ENCODE measurements at regions not wholly inside any gene's neighbourhood (a gene's known extent, or its start where the extent isn't known, plus 50 kb on each side); places are given as distances from the start of the nearest gene placed in this dataset.
"Not testable (repeated sequence)": the region's sequence is repeated elsewhere in the genome, so short reads cannot be mapped to it uniquely, and the experiment has no call there.

DNA sequence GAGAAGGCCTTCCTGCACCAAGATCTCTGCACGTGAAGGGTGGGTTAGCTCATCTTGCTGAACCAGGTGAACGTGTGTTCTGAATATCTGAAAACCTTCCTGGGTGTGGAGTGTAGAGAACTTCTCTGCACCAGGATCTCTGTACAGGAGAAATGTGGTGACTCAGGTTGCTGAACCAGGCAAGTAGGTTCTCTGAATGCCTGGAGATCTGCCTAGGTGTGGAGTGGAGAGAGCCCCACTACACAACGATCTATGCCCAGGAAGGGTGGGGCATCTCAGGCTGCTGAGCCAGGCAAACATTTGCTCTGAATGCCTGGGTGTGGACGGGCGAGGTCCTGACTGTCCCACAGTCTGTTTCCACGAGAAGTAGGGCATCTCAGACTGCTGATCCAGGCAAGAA lies 1002.3 kb upstream of the KCND2 start:
- DNase-seq (ENCODE audit: low spot score) = no peak

DNA sequence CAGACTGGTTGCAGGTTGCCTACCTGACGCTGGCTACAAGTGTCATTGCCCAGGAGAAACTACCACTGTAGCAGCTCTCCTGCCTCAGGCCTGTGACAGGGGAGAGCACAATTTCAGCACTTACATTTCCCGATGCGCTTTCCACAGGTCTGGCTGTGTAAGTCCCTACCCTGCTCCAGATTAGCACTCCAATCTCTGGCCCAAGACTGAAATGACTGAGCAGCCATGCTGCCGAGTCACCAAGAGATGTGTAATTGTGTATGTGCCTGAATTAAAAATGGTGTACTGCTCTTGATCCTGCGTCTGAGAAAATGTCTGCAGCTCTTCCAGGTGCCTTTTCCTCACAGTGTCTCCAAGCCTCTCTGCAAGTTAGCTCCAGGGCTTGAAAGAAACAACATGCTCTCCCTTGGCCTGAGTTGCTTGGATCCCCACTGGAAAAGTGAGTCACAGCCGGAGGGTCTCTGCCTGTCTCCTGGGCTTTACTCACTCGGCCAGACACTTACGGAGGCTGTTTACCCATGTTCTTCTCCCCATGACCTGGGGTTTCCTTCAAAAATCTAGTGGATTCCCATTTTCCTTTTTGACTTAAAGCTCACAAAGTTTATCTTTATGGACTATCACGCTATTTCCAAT lies 1001.7 kb upstream of the KCND2 start:
- DNase-seq (ENCODE audit: low spot score) = no peak

DNA sequence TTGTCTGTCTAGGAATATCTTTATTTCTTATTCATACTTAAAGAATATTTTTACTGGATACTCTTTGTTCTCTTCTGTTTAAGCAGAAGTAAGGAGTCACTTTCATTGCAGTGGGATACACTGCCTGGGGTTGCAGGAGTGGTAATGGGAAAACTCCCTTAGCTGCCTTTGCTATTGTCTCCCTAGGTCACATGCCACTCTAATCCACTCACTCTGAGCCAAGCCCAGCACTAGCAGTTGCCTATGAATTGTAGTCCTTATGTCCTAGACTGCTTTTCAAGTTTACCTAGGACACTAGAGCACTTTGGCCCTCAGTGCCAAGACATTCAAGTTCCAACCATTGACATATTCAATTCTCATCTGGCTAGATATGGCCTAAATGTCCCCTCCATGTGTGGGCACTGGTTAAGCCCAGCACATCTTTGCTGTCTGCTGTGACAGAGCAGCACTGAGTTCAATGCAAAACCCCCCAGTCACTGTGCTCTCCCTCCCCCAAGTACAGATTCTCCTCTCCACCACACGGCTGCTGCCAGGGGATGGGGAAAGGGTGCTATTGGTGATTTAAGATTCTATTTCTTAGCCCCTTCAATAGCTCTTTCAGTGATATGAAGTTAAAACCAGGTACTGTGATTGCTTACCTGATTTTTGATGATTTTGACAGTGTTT lies 991.7 kb upstream of the KCND2 start:
- no peak for DNase-seq (ENCODE audit: low spot score)

DNA sequence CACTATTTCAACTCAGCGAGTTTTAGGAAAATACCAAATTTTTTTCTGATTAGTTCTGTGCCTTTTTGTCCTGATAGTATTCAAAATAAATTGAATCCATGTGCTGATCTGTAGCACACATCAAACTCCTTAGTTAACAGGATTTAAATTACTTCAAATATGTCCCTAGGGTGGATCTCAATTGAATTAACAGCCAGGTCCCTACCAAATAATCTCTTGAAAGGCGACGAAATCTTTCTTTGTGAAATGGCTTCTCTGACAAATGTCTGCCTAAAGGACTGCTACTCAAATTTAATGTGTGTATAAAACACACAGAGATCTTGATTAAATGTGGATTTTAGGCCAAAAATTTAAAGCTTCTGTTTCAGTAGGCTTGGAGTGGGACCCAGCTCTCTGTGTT lies 989.6 kb upstream of the KCND2 start:
- DNase-seq (ENCODE audit: low spot score) = no peak

DNA sequence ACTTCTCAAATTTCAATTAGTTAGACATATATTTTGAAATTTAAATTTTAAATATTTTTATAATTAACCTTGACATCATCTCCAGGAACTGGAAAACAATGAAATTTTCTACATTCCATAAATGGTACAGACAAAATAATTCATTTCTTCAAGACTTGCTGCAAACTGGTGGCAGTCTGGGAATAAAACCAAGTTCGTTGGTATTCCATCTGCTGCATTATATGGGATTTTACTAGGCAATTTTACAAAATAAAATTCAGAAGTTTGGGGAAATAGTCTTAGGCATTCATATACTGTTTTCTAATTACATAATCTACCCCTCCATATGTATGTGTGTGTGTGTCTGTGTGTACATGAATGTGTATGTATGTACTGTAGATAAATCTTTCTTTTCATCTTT lies 984.6 kb upstream of the KCND2 start:
- DNase-seq (ENCODE audit: low spot score) = no peak

DNA sequence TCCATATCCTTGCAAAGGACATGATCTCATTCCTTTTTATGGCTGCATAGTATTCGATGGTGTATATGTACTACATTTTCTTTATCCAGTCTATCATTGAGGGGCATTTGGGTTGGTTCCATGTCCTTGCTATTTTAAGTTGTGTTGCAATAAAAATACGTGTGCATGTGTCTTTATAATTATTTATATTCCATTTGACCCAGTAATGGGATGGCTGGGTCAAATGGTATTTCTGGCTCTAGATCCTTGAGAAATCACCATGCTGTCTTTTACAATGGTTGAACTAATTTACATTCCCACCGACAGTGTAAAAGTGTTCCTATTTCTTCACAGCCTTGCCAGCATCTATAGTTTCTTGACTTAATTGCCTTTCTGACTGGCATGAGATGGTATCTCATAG lies 972.6 kb upstream of the KCND2 start:
- not testable (repeated sequence) for DNase-seq (ENCODE audit: low spot score)

DNA sequence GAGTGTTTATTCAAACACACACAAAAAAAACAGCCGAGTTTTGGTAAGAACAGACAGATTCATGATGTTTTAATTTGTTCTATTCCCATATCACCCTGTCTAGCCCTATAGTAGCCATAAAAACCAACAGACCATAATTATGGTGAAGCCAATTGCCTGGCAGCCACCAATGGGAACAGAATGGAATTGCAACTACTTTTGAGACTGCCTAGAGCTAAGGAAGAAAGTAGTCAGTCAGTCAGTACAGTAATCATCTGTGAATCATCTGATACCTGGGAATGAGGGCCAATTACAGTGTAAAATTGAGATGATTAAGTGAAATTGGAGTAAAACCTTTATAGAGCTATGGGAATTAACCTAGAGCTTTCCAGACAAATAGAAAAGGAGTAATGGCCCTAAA lies 952.7 kb upstream of the KCND2 start:
- DNase-seq (ENCODE audit: low spot score) = no peak

DNA sequence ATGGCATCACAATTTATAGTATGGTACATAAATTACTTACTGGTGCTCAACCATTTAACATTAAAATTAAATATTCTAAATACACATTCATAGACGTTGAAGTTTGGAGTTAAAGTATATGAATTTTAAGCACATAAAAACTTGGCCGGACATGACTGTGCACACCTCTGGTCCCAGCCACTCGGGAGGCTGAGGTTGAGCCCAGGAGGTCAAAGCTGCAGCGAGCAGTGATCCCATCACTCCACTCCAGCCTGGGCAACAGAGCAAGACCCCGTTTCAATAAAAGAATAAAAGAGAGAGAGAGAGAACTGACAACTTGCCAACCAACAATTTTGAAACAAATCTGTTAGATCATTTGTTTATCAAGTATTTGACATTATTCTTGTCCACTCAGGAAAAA lies 943.3 kb upstream of the KCND2 start:
- DNase-seq (ENCODE audit: low spot score) = no peak

DNA sequence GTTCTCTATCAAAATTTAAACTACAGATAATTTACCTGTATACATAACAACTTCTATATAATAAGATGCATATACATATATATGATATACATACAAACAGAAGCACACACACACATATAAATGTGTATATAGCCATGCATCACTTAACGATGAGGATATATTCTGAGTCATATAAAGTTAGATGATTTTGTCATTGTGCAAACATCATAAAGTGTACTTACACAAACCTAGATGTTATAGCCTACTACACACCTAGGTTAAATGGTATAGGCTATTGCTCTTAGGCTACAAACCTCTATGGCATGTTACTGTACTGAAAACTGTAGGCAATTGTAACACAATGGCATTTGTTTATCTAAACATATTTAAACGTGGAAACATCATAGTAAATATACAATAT lies 937.6 kb upstream of the KCND2 start:
- DNase-seq (ENCODE audit: low spot score) = no peak

DNA sequence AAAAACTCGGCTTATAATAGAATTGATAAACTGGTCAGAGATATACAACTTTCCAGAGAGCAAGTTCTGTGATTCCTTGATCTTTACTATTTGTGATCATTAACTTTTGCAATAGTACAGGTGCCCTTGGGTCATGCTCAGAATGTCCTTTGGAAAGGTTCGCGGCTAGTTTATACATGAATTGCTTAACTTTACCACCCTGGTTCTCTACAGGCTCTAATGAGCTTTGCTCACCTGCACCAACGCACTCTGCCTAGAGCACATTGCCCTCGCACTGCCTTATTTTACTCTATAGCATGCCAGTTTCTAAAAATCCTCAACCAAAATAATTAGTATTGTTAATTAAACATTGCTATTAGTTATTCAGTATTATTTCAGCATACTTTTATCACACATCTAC lies 931.2 kb upstream of the KCND2 start:
- no peak for DNase-seq (ENCODE audit: low spot score)

DNA sequence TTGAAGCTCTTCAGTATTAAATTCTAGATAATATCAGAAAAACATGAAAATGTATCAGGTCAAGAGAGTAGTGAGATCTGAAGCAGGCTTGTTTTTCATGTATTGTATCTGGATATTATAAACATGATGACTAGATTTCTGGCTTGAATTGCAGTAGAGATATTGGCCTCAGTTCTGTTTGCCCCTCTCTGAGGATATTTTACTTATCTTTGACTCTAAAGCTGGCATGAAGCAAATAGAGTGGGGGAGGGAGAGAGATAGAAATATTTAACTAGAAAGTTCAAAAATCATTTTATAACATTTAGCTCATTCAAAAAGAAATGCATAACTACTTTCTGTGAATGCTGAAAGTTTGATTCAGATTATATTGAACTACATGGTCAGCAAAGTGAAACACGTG lies 929.7 kb upstream of the KCND2 start:
- DNase-seq (ENCODE audit: low spot score) = no peak

DNA sequence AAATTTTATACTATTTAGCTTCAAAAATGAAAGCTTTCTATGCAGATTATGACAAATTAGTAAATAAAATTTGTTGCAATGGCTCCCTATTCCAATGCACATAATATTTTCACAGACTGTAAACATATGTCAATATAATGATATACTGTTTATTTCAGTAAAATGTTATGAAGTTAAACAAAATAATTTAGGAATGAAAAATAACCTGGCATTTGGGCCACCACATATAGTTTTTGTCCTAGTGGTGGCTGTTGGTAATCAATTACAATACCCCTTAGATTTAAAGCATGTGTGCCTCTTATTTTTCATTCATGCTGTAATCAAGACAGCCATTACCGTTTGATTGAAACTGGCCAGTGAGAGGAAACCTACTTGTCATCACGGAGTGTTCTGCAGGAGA lies 928.5 kb upstream of the KCND2 start:
- DNase-seq (ENCODE audit: low spot score) = no peak

DNA sequence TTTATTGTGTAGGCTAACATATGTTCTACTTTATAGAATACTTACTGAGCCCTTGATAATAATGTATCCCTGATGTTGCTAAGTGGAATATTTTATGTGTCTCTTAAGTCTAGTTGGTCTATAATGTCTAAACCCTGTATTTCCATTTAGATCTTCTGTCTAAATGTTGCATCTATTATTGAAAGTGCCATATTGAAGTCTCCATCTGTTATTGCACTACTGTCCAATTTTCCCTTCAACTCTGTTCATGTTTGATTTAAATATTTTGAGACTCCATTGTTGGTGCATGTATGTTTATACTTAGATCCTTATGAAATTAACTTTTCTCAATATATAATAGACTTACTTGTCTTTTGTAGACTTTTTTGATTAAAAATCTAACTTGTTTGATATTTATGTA lies 924.5 kb upstream of the KCND2 start:
- no peak for DNase-seq (ENCODE audit: low spot score)

DNA sequence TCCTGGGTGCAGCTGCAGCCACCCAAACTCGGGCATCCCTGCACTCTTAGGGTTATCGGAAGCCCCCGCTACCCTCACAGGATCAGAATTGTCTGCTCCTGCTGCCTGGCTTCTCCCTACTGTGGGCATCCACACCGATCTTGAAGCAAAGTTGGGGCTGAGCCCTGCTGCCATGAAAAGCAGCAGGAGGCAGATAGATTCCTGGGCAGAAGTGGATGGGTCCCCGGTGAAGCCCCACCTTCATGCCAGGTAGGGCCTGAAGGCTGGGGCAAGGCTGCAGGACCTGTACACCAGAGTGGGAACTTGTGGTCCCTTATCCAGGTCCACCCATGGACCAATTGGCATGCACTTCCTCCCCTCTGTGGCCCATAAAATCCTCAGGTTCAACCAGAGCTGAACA lies 922.6 kb upstream of the KCND2 start:
- no peak for DNase-seq (ENCODE audit: low spot score)

DNA sequence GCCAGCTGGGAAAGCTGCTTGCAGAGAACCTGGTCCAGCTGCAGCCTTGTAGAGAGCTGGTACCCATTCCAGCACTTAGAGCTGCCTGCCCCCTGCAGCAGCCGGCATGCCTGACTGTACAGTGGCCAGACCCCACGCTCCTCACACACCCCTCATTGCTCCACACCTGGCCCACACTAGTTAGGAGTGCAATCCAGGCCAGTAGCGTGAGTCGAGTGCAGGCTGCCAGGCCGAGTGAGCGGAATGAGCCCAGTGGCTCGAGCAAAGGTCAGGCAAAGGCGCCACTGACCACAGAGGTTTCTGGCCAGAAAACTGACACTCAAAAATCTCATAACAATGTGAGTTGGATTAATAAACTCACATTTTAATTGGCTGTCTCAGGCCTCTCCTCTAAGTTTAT lies 921.7 kb upstream of the KCND2 start:
- no peak for DNase-seq (ENCODE audit: low spot score)

DNA sequence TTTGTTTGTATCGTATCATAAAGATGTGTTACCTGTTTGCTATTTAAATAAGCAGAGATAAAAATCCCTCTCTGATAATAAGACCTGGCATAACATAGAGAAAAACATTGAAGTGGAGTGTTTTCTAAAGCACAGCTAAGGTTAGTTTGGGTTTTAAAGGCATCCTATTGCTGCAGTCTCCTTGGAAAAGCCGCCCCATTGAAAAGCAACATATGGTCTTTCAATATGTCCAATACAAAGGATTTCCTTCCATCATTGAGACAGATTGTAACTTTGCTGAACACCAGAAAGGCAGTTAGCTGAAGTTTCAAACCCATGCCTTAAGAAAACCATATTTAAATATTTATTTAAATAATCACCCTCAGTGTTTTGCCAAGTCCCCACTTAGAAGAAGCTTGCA lies 898.5 kb upstream of the KCND2 start:
- no peak for DNase-seq (ENCODE audit: low spot score)

DNA sequence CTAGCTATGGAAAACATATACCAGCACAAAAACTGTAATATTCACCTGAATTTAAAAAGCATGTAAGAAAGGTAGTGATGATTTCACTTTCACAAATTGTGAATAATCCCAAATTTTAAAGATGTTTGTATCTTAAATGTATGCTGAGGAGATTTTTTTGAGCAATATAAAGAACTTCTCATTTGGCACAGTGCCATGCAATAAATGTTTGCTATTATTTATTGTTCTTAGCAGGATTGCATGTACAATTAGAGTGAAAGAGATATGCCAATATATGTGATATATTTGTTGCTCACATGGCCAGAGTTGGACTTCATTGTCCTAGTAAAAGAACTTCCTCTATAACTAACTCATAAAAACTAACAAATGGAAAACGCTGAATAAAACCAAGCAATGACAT lies 895.1 kb upstream of the KCND2 start:
- DNase-seq (ENCODE audit: low spot score) = no peak

DNA sequence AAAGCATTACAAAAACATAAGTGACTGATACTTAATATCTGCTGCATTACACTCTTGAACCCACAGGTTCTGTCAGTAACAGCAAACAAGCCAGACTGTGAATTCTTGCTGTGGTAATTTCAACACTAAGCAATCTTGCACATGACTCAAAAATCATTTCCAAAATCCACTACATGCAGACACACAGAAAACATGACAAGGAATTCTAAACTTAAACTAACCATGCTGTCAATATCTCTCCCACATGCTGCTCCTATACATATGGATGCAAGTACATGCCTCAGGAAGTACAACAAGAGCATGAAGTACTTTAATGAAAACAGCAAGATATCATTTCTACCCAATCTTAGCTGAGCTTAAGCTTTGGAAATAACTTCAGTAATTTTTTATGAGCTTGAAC lies 890.2 kb upstream of the KCND2 start:
- no peak for DNase-seq (ENCODE audit: low spot score)

DNA sequence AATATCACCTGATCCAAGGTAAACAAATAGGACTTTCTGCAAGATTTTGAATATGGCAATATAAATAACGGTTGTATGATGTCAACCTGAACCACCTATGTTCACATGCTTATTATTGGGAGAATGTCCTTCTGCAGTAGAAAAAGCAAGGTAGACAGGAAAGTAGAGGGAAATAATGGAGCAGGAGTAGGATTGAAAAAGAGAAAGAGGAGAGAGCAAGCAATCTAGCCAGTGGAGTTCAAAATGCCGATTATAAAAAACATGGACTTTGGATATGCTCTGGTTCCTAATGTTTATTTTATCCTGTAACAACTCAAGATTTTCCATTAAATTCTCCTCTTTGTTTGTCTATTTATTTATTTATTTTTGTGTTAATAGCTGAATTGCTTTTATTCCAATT lies 878.0 kb upstream of the KCND2 start:
- no peak for DNase-seq (ENCODE audit: low spot score)

DNA sequence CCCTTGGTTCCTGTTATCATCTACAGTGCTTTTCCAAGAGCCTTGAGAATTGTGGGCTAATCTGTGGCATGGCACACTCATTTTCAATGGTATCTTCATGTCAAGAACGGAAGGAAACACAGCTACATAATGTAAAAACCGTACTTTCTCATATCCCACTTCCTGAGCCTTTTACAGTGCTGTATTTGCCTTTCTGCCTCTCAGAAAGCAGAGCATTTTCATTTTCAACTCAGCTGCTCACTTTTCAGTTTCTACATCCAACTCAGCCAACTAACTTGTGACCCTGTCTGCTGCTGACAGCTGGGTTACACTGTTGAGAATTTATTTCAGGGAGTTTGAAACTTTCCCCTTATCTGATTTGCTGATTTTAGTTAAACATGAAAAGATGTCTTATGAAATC lies 875.8 kb upstream of the KCND2 start:
- peak; percentile 8 for DNase-seq (ENCODE audit: low spot score)

DNA sequence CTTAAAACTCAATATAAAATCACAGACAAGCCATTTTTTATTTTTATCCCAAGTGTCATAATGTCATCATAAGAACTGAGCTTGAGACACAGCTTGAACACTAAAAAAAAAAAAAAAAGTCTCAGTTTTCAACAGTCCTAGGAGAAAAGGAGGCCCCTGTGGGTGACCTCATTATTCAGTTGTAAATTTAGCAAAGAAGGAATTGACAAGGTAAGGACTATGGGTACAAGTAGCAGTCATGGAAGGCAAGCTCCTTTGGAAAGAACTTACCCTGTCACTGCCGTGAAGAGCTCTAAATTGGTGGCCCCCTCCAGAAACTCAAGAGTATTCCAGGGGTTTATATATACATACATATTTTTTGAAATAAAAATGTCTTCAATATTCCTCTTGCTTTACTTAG lies 864.4 kb upstream of the KCND2 start:
- no peak for DNase-seq (ENCODE audit: low spot score)

DNA sequence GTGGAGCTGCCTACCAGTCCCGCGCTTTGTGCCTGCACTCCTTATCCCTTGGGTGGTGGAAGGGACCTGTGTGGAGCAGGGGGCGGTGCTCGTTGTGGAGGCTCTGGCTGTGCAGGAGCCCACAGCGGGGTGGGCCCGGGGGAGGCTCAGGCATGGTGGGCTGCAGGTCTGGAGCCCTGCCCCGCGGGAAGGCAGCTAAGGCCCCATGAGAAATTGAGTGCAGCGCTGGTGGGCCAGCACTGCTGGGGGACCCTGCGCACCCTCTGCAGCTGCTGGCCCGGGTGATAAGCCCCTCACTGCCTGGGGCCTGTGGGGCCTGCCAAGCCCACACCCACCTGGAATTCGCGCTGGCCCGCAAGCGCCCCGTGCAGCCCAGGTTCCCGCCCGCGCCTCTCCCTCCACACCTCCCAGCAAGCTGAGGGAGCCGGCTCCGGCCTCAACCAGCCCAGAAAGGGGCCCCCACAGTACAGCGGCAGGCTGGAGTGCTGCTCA lies 859.6 kb upstream of the KCND2 start:
- no peak for DNase-seq (ENCODE audit: low spot score)

DNA sequence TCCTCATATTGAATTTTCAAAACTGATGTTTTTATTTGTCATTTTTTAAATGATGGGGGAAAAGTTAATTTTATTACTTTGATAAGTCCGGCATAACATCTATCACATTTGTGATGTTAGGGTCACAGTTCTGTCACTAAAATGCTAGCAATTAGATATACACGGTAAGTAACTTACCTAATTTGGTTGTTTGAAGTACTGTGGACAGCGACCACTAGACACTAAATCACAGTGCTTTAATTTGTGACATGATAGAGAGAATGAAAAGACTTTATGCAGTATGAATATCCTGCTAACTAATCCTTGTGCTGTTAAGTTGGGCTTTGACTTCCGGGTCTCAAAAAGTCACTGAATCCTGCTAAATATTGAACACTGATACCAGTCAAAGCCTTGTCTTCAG lies 857.3 kb upstream of the KCND2 start:
- DNase-seq (ENCODE audit: low spot score) = no peak

DNA sequence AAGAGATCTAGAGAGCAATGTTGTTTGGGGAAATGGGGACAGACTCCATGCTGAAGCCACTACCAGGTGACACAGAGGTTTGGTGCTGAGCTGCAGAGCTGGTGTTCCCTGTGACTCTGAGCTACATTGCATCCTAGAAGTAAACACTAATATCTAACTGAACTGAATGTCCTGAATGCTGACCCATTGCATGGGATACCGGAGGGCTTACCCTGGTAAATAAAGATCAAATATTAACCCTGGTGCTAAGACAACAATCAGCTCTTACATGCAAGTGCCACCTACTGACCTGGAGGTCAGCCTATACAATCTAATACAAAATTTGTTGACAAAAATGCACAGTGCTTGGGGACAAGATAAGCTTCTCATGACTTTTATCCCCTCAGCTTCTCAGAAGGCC lies 851.3 kb upstream of the KCND2 start:
- no peak for DNase-seq (ENCODE audit: low spot score)

All from activated CD4-positive, alpha-beta T cell treated with anti-CD3 and anti-CD28 coated beads, Interleukin-2, Interleukin-4, amounts not matched to agents 100 ng/mL and 50 ng/mL, durations not matched to agents 16 hours and 8 hours (primary cell).